Muscle layer of colon (tissue), 2 donors: ENCODE measurements at regions not wholly inside any gene's neighbourhood (a gene's known extent, or its start where the extent isn't known, plus 50 kb on each side); places are given as distances from the start of the nearest gene placed in this dataset.
"Not testable (repeated sequence)": the region's sequence is repeated elsewhere in the genome, so short reads cannot be mapped to it uniquely, and the experiment has no call there.

Source experiments
- H3K27ac ChIP-seq: one replicate; pipeline ENCODE4 v1.7.0; 2013; ENCODE audit warnings: low read depth, mild to moderate bottlenecking, low read length, moderate library complexity
- H3K27me3 ChIP-seq, 2 donors: one replicate each; pipeline ENCODE4 v1.7.0; 2013; ENCODE audit warnings: low read length in 2 of 2, mild to moderate bottlenecking in 2 of 2; ENCODE audit not compliant: insufficient read depth in 2 of 2, control insufficient read depth in 1 of 2
- H3K36me3 ChIP-seq: one replicate; pipeline ENCODE4 v1.7.0; 2013; ENCODE audit warnings: mild to moderate bottlenecking, low read length; ENCODE audit not compliant: insufficient read depth
- H3K4me1 ChIP-seq: one replicate; pipeline ENCODE4 v1.7.0; 2013; ENCODE audit warnings: mild to moderate bottlenecking, low read length; ENCODE audit not compliant: insufficient read depth
- H3K4me3 ChIP-seq, 2 donors: one replicate each; pipeline ENCODE4 v1.7.0; 2013; ENCODE audit warnings: low read length in 2 of 2, low read depth in 1 of 2, mild to moderate bottlenecking in 1 of 2, moderate library complexity in 1 of 2
- H3K9ac ChIP-seq: one replicate; pipeline ENCODE4 v1.7.0; 2013; ENCODE audit warnings: low read length
- H3K9me3 ChIP-seq: one replicate; pipeline ENCODE4 v1.7.0; 2013; ENCODE audit warnings: mild to moderate bottlenecking, low read length
- donor health status: abdominal sarcoma.
- donor health status: Adenocarcinoma of cecum.

DNA sequence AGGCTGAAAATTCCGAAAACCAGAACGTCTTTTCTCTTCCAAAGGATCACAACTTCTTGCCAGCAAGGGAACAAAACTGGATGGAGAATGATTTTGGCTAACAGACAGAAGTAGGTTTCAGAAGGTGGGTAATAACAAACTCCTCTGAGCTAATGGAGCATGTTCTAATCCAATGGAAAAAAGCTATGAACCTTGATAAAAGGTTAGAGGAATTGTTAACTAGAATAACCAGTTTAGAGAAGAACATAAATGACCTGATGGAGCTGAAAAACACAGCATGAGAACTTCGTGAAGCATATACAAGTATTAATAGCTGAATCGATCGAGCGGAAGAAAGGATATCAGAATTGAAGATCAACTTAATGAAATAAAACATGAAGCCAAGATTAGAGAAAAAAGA is 626.7 kb upstream of the KCNMB2 start:
- not testable (repeated sequence) for H3K27ac ChIP-seq, H3K9me3 ChIP-seq, H3K27me3 ChIP-seq, H3K9ac ChIP-seq, H3K36me3 ChIP-seq, H3K4me3 ChIP-seq
- H3K4me1 ChIP-seq, result peaks cover 26% of the 10 kb centered on the region

DNA sequence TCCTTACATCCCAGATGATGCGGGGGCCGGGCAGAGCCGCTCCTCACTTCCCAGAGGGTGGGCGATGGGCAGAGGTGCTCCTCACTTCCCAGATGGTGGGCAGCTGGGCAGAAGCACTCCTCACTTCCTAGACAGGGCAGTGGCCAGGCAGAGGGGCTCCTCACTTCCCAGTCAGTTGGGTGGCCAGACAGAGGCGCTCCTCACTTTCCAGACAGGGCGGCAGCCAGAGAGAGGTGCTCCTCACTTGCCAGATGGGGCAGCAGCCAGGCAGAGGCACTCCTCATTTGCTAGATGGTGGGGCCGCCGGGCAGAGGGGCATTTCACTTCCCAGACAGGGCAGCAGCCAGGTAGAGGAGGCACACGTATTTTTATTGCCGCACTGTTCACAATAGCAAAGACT is 622.0 kb upstream of the KCNMB2 start:
- Histone ChIP-seq H3K9me3 (no peaks in the 10 kb centered on the region), H3K27ac (no peak overlapping the region), H3K36me3 (no peaks in the 10 kb centered on the region), H3K27me3 (no peaks in the 10 kb centered on the region), H3K4me1 (no peaks in the 10 kb centered on the region), H3K9ac (no peak overlapping the region), H3K4me3 (no peak overlapping the region)

- no peak overlapping the region for H3K9ac ChIP-seq
- no peaks in the 10 kb centered on the region for H3K4me1 ChIP-seq
- H3K27me3 ChIP-seq, result no peaks in the 10 kb centered on the region
- no peak overlapping the region for H3K4me3 ChIP-seq
- H3K36me3 ChIP-seq, result no peaks in the 10 kb centered on the region
- no peaks in the 10 kb centered on the region for H3K9me3 ChIP-seq
- H3K27ac ChIP-seq, result no peak overlapping the region
These were observed 619.8 kb upstream of the KCNMB2 start for GRCh38 chr3:177916461-177916860.

GRCh38 chr3:177917234-177917861 is 618.9 kb upstream of the KCNMB2 start:
- H3K4me3 ChIP-seq, result no peak overlapping the region
- no peak overlapping the region for H3K27ac ChIP-seq
- H3K9me3 ChIP-seq, result no peaks in the 10 kb centered on the region
- H3K36me3 ChIP-seq, result no peaks in the 10 kb centered on the region
- no peak overlapping the region for H3K9ac ChIP-seq
- H3K4me1 ChIP-seq, result no peaks in the 10 kb centered on the region
- no peaks in the 10 kb centered on the region for H3K27me3 ChIP-seq

DNA sequence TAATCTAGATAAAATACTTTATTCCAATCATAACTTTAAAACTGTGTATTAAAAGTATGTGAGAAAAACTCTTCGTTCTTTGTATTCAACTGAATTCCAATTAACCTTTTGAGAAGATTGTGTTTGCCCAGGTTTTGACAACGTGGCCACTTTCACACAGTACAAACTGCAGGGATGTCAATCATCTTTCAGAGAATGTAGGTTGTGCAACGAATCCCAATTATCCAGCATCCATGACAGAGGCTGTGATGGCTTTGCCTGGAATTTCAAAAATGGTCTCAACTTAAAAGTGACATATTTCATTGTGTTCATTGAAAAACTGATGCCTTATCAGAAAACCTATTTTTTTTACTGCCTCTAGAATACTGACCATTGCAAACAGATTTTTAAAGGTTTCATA is 615.1 kb upstream of the KCNMB2 start:
- no peaks in the 10 kb centered on the region for H3K36me3 ChIP-seq
- H3K4me3 ChIP-seq, result no peak overlapping the region
- no peaks in the 10 kb centered on the region for H3K4me1 ChIP-seq
- H3K27me3 ChIP-seq, result no peaks in the 10 kb centered on the region
- H3K9me3 ChIP-seq, result no peaks in the 10 kb centered on the region
- no peak overlapping the region for H3K9ac ChIP-seq
- no peak overlapping the region for H3K27ac ChIP-seq

DNA sequence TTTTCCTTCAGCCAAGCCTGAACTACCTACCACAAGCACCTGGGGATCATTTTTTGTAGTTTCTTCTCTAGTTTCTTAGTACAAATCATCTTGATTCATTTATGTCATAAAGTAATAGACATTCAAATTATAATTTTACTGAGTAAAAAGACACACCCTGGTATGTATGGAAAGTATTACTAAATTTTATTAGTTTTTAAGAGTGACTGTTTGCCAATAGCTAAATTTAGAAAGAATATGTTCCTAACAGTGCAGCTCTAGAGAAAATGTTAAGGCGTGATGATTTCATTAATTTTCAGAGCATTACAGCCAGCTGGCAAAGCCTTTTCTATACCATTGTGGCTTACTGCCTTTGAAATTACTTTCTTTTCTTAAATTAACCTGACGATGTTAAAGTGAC is 612.0 kb upstream of the KCNMB2 start:
- H3K9me3 ChIP-seq, result no peaks in the 10 kb centered on the region
- no peak overlapping the region for H3K27ac ChIP-seq
- no peaks in the 10 kb centered on the region for H3K27me3 ChIP-seq
- no peak overlapping the region for H3K9ac ChIP-seq
- H3K4me1 ChIP-seq, result no peaks in the 10 kb centered on the region
- H3K36me3 ChIP-seq, result no peaks in the 10 kb centered on the region
- no peak overlapping the region for H3K4me3 ChIP-seq

DNA sequence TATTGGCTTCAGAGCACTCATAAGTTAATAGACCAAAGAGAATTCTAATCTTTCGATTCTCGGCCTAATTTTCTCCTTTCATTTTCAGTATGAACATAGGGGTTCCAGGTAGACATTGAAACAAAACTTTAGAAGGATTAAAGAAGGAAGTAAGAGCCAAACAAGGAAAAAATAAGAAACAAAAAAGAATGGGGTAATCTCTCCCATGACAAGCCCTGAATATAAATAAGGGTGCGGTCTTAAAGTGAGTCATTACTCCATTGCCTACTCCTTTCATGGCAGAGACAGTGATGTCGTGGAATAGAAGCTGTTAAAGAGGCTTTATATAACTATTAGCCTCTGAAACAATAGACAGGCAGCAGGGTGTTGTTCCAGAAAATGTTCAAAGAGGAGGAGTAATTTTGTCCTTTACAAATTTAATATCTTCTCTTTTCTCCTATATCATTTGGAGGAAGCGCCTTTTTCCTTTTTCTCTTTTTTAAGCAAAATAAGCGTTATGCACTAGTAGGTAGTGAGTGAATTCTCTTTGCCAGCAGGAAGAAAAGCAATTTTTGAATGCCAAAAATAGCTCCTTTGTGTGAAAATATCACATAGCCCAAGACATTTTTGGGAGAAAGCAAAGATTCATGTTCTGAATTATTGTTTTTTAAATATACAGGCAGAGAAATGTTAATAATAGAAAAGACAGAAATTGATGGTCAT is 607.9 kb upstream of the KCNMB2 start:
- no peak overlapping the region for H3K27ac ChIP-seq
- H3K4me1 ChIP-seq, result no peaks in the 10 kb centered on the region
- H3K27me3 ChIP-seq, result no peaks in the 10 kb centered on the region
- H3K9ac ChIP-seq, result no peak overlapping the region
- H3K36me3 ChIP-seq, result no peaks in the 10 kb centered on the region
- H3K9me3 ChIP-seq, result no peaks in the 10 kb centered on the region
- H3K4me3 ChIP-seq, result no peak overlapping the region

DNA sequence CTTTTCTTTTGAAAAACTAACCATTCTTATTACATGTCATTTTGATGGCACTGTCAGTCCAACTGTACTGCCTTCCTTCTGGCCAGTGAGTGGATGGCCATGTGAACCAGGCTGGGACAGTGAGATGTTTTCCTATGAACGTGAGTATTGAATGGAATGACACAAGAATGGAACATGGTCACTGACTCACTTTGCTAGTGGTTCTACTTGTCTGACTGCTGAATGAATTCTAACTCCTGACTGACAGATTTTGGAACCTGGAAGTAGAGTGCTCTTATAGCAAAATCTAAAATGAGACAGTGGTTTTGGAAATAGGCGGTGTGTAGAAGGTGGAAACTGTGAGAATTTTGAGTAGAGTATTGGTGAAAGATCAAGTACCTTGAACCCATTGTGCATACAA is 606.9 kb upstream of the KCNMB2 start:
- Histone ChIP-seq H3K9me3 (no peaks in the 10 kb centered on the region), H3K27ac (no peak overlapping the region), H3K36me3 (no peaks in the 10 kb centered on the region), H3K9ac (no peak overlapping the region), H3K4me1 (no peaks in the 10 kb centered on the region), H3K4me3 (no peak overlapping the region), H3K27me3 (no peaks in the 10 kb centered on the region)

DNA sequence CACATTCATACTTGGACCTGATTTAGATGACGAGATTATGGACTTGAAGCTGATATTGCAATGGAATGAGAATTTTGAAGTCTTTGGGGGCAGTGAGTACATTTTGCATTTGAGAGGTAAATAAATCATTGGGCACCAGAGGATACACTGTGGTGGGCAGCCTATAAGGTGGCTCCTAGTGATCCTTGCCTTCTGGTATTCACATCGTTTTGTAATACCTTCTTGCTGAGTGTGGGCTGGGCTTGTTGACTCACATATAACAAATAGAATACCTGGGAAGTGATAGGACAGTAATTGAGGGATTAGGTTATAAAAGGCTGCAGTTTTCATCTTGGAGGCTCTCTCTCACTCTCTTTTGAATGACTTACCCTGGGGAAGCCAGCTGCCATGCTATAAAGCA is 605.5 kb upstream of the KCNMB2 start:
- no peak overlapping the region for H3K4me3 ChIP-seq
- no peaks in the 10 kb centered on the region for H3K27me3 ChIP-seq
- no peaks in the 10 kb centered on the region for H3K4me1 ChIP-seq
- H3K9me3 ChIP-seq, result no peaks in the 10 kb centered on the region
- no peak overlapping the region for H3K9ac ChIP-seq
- no peak overlapping the region for H3K27ac ChIP-seq
- no peaks in the 10 kb centered on the region for H3K36me3 ChIP-seq

DNA sequence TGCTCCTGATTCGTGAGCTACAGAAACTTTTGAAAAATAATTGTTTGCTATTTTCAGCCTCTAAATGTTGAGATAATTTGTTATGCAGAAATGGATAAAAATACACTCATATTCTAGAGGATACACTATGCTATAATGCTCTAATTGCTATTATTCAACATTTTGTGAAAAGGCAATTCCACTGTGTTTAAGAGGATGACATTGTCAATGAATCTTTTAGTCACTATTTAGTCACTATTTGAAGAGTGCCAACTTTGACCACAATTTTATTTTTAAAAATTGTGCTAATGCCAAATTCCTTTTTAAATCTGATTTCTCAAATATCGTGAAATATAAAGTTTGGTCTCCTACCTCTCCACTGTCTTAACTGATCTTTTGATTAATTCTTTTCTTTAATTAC is 604.9 kb upstream of the KCNMB2 start:
- Histone ChIP-seq H3K27me3 (no peaks in the 10 kb centered on the region), H3K9me3 (no peaks in the 10 kb centered on the region), H3K9ac (no peak overlapping the region), H3K27ac (no peak overlapping the region), H3K4me3 (no peak overlapping the region), H3K4me1 (no peaks in the 10 kb centered on the region), H3K36me3 (no peaks in the 10 kb centered on the region)

- Histone ChIP-seq H3K9ac (no peak overlapping the region), H3K27ac (no peak overlapping the region), H3K4me1 (no peaks in the 10 kb centered on the region), H3K9me3 (no peaks in the 10 kb centered on the region), H3K27me3 (no peaks in the 10 kb centered on the region), H3K36me3 (no peaks in the 10 kb centered on the region), H3K4me3 (no peak overlapping the region)
These were observed 603.9 kb upstream of the KCNMB2 start for GRCh38 chr3:177932346-177932745.
